ENCODE measurements at regions not wholly inside any gene's neighbourhood (a gene's known extent, or its start where the extent isn't known, plus 50 kb on each side); places are given as distances from the start of the nearest gene placed in this dataset.
A peak's percentile ranks its signal among the peaks of the same experiment; 100 is the strongest.

- WGBS (ENCODE audit: insufficient coverage, low coverage, low lambda C conversion rate, missing lambda C conversion rate), result no CpG with 5 or more reads among the region's 5 CpGs
- Histone ChIP-seq H3K27ac (no peak overlapping the region), H3K9me3 (no peaks in the 10 kb centered on the region), H3K4me1 (no peaks in the 10 kb centered on the region), H3K27me3 (no peaks in the 10 kb centered on the region), H3K36me3 (no peaks in the 10 kb centered on the region), H3K4me3 (no peak overlapping the region)
- ATAC-seq (no peak), DNase-seq (no peak)
- intact Hi-C loops (cut with DNase I), result no loop called here
- TF ChIP-seq, protein P1, sequence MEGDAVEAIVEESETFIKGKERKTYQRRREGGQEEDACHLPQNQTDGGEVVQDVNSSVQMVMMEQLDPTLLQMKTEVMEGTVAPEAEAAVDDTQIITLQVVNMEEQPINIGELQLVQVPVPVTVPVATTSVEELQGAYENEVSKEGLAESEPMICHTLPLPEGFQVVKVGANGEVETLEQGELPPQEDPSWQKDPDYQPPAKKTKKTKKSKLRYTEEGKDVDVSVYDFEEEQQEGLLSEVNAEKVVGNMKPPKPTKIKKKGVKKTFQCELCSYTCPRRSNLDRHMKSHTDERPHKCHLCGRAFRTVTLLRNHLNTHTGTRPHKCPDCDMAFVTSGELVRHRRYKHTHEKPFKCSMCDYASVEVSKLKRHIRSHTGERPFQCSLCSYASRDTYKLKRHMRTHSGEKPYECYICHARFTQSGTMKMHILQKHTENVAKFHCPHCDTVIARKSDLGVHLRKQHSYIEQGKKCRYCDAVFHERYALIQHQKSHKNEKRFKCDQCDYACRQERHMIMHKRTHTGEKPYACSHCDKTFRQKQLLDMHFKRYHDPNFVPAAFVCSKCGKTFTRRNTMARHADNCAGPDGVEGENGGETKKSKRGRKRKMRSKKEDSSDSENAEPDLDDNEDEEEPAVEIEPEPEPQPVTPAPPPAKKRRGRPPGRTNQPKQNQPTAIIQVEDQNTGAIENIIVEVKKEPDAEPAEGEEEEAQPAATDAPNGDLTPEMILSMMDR (IDR thresholded peaks at IDR 0.05), result no peak
- no peak for TF ChIP-seq POLR2A (IDR thresholded peaks at IDR 0.05)
Observed at GRCh38 chr10:57507788-57508187, 759.9 kb downstream of the IPMK start.

DNA sequence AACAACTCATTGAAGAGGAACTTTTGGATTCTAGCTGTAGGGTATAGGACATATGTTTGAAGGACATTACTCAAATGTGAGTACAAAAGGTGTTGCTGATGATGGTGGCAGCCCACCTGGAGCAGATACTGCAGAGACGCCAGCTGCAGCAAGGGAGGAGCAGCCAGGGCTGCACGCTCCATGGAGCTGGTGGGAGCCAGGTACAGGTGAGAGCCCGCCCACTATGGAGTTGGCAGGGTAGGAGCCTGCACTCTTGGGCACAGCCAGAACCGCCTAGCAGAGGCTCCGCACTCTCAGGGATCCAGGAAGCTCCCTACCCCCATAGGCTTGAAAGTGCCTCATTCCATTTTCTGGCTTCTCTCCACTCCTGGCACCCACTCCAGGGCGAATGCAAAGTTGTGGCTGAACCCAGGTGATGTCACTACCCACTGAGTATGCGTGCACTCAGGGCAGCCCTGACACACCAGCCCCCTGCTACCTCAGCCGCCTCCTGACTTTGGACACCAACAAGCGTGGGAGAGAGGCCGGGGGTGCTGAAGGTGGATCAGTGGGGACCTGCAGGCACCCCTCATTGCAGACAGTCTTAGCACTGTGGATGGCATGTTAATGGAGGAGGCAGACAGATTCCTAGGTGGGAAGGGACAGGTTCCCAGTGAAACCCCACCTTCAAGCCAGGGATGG is 761.1 kb downstream of the IPMK start:
- ATAC-seq (peak in 1 of 4 donors; percentile 41), DNase-seq (no peak)
- no peak for TF ChIP-seq POLR2A (IDR thresholded peaks at IDR 0.05)
- TF ChIP-seq, protein P1 (IDR thresholded peaks at IDR 0.05), result no peak
- Histone ChIP-seq H3K27ac (no peak overlapping the region), H3K9me3 (no peaks in the 10 kb centered on the region), H3K36me3 (no peaks in the 10 kb centered on the region), H3K4me3 (no peak overlapping the region), H3K4me1 (no peaks in the 10 kb centered on the region), H3K27me3 (no peaks in the 10 kb centered on the region)
- intact Hi-C loops (cut with DNase I), result no loop called here
- WGBS (ENCODE audit: insufficient coverage, low coverage, low lambda C conversion rate, missing lambda C conversion rate), result 60% methylated on average over 1 of the region's 10 CpGs

DNA sequence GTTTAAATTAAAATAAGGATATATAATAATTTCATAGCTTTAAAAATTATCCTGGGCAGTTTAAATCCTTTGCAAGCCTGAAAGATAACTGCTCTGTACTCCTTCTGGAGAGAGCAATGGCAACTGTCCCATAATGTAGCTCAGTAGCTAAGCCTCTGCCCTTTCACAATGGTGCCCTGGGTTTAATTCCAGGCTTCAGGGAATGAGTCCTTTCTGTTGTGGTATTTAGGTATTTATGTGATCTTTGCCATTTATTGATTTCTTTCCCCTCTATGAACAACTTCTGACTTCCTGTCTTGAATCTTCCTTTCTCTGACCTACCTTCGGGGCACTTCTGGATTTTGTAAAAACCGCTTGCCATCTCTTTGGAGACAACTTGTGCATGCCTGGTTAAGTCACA is 773.2 kb downstream of the IPMK start:
- intact Hi-C loops (cut with DNase I), result no loop called here
- DNase-seq, result no peak
- WGBS (ENCODE audit: insufficient coverage, low coverage, low lambda C conversion rate, missing lambda C conversion rate), result 41% methylated on average over 2 of the region's 2 CpGs

DNA sequence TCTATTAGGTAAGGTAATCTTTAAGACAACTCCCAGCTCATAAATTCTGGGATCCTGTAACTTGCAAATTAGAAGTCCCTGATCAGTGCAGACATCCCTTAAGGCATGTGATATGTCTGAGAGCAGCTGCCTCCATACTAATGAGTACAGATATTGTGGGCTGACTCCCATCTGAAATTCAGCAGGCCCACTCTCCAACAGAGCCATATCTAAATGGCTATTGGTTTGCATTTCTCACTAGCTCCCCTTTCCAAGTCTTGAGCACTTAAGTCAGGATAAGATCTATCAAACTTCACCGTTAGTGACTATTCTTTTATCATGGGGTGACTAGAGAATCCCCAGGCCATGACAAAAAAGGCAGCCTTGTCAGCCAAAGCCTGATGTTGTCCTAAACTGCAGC is 785.4 kb downstream of the IPMK start:
- DNase-seq (no peak), ATAC-seq (no peak)
- TF ChIP-seq POLR2A (IDR thresholded peaks at IDR 0.05), result no peak
- Histone ChIP-seq H3K36me3 (no peaks in the 10 kb centered on the region), H3K4me1 (no peaks in the 10 kb centered on the region), H3K9me3 (no peaks in the 10 kb centered on the region), H3K27ac (no peak overlapping the region), H3K4me3 (no peak overlapping the region), H3K27me3 (no peaks in the 10 kb centered on the region)
- WGBS (ENCODE audit: insufficient coverage, low coverage, low lambda C conversion rate, missing lambda C conversion rate), result 18% methylated on average over 1 of the region's 1 CpG
- intact Hi-C loops (cut with DNase I), result no loop called here

More for the DNA sequence above, 773.2 kb downstream of the IPMK start:
- Histone ChIP-seq H3K4me3 (no peak overlapping the region), H3K27ac (no peak overlapping the region), H3K36me3 (no peaks in the 10 kb centered on the region), H3K9me3 (no peaks in the 10 kb centered on the region), H3K4me1 (no peaks in the 10 kb centered on the region), H3K27me3 (no peaks in the 10 kb centered on the region)
- TF ChIP-seq POLR2A (IDR thresholded peaks at IDR 0.05), result no peak
- ATAC-seq, result no peak

GRCh38 chr10:57472823-57473619 is 794.7 kb downstream of the IPMK start:
- TF ChIP-seq, protein P1 (IDR thresholded peaks at IDR 0.05), result no peak
- TF ChIP-seq POLR2A (IDR thresholded peaks at IDR 0.05), result no peak
- H3K36me3 ChIP-seq, result no peaks in the 10 kb centered on the region
- DNase-seq, result no peak
- H3K9me3 ChIP-seq, result no peaks in the 10 kb centered on the region
- H3K4me1 ChIP-seq, result no peaks in the 10 kb centered on the region
- H3K27me3 ChIP-seq, result no peaks in the 10 kb centered on the region
- WGBS (ENCODE audit: insufficient coverage, low coverage, low lambda C conversion rate, missing lambda C conversion rate), result 60% methylated on average over 2 of the region's 2 CpGs
- intact Hi-C loops (cut with DNase I), result no loop called here
- no peak for ATAC-seq
- no peak overlapping the region for H3K27ac ChIP-seq
- no peak overlapping the region for H3K4me3 ChIP-seq
